Hepatocyte (in vitro differentiated cells): ENCODE measurements at regions not wholly inside any gene's neighbourhood (a gene's known extent, or its start where the extent isn't known, plus 50 kb on each side); places are given as distances from the start of the nearest gene placed in this dataset.

Experiments
- EZH2 ChIP-seq: fragments of 200-600 bp; sonication (generic); IDR thresholded peaks from 2 replicates; pipeline ENCODE4 v1.6.1; 2016; ENCODE audit warnings: antibody characterized with exemption, mild to moderate bottlenecking, borderline replicate concordance
- TF ChIP-seq, protein P1 (sequence below): fragments of 200-600 bp; sonication (generic); IDR thresholded peaks from 2 replicates; pipeline ENCODE4 v1.5.1; 2016; ENCODE audit warnings: antibody characterized with exemption, mild to moderate bottlenecking; ENCODE audit not compliant: poor library complexity

DNA sequence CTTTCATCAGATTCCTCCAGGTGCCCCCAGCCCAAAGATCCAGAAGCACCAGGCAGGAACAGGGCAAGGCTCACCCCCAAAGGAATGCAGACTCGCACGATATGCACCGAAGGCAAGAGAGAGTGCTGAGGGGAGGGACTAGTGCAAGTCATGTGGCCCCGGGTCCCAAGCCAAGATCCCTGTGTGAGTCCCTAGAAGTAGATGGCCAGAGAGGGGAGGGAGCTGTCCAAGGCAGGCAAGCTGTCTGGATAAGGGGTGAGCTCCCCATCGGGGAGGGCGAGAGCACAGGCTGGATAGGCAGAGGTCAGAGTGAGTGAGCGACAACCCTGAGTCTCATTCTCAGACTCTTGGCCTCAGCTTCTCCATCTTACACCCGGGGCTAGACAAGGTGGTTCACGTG lies 171.5 kb upstream of the LINGO1 start:
- TF ChIP-seq, protein P1, sequence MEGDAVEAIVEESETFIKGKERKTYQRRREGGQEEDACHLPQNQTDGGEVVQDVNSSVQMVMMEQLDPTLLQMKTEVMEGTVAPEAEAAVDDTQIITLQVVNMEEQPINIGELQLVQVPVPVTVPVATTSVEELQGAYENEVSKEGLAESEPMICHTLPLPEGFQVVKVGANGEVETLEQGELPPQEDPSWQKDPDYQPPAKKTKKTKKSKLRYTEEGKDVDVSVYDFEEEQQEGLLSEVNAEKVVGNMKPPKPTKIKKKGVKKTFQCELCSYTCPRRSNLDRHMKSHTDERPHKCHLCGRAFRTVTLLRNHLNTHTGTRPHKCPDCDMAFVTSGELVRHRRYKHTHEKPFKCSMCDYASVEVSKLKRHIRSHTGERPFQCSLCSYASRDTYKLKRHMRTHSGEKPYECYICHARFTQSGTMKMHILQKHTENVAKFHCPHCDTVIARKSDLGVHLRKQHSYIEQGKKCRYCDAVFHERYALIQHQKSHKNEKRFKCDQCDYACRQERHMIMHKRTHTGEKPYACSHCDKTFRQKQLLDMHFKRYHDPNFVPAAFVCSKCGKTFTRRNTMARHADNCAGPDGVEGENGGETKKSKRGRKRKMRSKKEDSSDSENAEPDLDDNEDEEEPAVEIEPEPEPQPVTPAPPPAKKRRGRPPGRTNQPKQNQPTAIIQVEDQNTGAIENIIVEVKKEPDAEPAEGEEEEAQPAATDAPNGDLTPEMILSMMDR: no peak
- no peak for TF ChIP-seq EZH2
